CD4-positive, alpha-beta T cell treated with Interleukin-15 for 1 hour (primary cell): ENCODE measurements at regions not wholly inside any gene's neighbourhood (a gene's known extent, or its start where the extent isn't known, plus 50 kb on each side); places are given as distances from the start of the nearest gene placed in this dataset.
A peak's percentile ranks its signal among the peaks of the same experiment; 100 is the strongest.

Experiments used
- DNase-seq: peaks from one replicate; pipeline ENCODE4 v3.0.0-alpha.2; 2020

DNA sequence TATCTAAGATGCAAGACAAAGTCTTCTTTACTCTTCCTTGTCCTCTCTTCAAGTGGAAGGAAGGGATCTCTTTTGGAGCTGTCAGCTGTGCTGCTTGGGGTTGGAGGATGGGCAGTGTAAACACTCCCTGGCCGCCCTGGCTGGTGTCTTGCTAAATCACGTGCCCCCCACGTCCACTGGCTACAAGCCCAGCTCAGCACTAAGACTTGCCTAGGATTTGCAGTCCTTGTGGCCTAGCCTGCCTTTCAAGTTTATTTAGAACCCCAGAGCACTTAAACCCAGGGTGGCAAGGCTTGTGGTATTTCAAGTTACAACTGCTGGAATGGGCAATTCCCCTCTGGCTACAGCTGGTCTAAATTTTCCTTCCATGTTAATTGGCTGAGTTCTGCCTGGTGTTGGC, 272.4 kb upstream of the MYO3A start:
- no peak for DNase-seq

- no peak for DNase-seq
These were observed 267.8 kb upstream of the MYO3A start for GRCh38 chr10:25666276-25666675.

DNA sequence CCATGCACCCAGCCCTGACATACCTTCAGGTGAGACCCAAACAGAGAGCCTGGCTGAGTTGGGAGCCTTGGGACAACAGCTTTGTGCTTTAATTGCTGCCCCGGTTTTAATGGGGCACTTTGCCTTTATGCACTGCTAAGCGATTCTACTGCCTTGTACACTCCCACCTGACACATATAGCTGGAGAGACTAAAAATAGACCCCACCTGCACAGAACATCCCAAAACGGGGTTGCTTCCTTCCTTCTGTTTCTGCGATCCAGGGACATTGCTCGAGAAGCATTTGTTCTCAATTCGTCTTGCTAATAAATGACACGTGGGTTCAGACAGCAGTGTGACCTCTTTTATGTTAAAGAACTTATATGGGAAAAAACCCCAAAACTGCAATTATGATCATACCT, 258.8 kb upstream of the MYO3A start:
- no peak for DNase-seq

- DNase-seq = no peak
These were observed 258.4 kb upstream of the MYO3A start for GRCh38 chr10:25675615-25676014.

- DNase-seq = no peak
These were observed 255.8 kb upstream of the MYO3A start for GRCh38 chr10:25678220-25678619.

DNA sequence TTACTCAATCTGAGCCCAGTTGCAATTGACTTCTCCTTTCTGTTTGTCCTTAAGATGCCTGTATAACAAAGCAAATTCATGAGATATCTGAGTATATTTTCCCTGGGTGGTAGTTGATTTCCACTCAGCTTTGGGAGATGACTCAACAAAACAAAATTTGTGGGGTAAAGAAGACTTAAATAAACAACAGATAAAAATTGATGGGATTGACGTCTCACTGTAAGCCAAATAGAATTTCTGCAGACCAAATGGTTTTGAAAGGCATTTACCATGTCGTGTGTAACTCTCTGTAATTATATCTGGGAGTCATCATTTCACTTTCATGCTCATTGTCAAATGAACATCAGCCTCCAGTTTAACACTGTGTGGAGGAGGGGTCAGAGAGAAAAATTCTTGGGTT, 255.4 kb upstream of the MYO3A start:
- no peak for DNase-seq

DNA sequence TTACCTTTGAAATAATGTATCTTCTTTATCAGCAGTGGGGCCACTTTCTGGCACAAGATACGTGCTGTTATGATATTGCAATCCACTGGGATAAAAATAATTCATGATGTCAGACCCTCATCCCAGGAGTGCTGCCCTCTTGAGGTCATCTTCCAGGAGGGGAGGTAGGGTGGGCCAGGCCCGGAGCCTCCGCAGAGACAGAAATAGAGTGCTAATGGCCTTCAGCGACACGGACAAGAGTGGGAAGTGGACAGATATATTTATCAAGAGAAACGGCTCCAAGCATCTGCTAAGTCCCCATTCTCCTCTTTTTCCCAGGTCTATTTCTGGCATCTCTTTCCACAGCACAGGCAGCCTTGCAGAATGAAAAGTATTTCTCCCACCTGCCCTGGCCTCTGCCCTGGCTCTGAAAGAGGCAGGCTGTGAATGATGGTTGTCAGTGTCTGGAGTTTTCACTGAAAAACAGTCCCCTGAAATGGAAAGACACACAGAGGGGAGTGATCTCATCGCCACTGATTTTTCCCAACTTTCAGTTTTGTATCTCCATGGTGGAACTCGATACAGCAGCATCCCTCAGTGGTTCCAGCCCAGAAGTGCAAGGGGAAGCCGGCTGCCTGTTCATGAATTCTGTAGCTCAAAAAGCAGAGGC, 251.7 kb upstream of the MYO3A start:
- no peak for DNase-seq

DNA sequence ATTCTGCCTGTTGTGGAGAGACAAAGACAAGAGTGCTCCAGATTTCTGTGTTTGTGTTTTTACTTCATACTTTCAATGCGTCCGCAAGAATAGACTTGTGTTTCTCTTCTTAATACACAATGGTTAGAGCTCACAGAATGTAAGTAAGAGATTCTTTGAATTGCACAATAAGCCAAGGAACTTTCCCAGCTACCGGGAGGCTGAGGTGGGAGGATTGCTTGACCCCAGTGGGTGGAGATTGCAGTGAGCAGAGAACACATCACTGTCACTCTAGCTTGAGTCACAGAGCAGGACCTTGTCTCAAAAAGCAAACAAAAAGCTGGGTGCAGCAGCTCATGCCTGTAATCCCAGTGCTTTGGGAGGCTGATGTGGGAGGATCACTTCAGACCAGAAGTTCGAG, 250.7 kb upstream of the MYO3A start:
- no peak for DNase-seq

GRCh38 chr10:25687521-25687920, 246.5 kb upstream of the MYO3A start:
- DNase-seq = no peak

DNA sequence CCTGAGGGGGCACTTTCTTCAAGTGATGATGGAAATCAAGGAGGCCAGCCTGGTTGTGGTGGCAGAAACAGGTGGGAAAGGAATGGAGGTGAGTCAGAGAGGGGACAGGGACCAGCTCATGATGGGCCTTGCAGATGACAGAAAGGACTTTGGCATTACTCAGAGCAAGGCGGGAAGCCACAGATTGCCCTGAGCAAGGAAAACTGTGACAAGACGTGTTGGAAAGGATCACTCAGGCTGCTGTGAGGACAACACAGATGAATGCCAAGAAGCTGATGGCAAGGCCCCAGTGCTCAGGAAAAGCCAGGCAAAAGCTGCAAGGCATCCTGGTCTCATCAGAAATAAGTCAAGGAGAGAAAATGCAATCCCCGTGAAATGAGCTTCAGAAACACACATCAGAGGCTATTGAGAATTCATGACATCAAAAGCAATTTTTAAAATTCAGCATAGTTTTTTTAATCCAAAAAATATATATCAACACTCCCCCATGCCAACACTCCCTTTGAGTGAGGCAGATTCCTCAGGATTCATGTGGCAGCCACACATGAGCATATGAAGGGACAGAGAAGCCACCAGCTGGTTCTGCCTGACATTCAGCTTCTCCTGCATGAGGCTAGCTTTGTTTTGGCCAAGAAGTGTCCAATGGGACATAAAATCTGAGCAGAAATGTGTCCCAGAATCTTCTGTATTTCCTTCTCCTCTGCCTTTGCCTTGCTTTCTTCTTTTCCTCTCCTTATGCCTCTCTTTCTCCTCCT, 244.5 kb upstream of the MYO3A start:
- DNase-seq = no peak

- DNase-seq = no peak
These were observed 241.3 kb upstream of the MYO3A start for GRCh38 chr10:25692761-25693160.

DNA sequence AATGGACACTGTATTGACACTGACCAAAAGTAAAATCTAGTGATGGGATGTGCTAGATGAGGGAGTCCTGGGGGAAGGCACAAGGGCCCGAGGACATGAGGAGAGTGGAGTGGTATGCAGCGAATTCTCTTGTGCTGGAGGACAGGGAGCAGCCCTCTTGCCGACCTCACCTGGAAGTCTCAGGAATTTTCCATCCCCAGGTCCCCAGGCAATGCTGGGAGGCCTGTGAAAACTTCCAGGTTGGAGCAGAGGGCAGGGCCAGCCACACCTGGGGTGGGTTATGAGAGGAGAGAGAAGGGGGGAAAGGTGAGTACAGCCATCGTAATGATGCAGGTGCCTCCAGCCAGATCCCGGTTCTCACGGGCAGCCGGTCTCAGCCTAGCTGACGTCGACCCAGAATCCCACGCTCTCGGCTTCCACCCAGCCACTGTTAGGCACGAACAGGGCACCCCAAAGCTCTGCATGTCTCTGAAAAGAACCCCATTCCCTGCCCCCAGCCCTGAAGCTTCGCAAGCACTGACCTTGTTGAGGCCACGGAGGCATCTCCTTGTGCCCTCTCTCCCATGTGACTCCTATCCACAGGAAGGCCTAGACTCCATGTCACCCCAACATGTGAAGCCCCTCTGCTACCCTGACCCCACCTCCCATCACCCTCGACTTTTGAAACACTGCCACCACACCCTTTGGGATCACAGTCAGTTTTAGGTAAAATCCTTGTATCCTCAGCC, 239.7 kb upstream of the MYO3A start:
- DNase-seq = no peak

DNA sequence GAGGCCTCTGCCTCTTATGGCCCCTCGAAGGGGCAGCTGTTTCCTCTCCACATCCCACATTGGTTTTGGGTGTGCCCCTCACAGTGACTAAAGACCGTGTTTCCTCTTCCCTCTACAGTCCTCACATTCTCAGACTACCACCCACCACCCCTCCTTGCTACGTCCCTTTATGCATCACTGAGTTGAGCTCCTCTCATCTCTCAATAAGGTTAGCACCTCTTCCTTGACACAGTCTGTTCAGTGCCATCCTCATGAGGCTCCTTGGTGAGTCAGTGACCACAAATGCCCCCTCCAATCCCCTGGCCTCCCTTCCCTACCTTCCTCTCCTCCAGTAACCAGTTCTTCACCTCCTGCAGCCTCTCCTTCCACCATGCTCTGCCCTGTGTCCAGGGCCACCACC, 239.1 kb upstream of the MYO3A start:
- DNase-seq = peak; percentile 24

DNA sequence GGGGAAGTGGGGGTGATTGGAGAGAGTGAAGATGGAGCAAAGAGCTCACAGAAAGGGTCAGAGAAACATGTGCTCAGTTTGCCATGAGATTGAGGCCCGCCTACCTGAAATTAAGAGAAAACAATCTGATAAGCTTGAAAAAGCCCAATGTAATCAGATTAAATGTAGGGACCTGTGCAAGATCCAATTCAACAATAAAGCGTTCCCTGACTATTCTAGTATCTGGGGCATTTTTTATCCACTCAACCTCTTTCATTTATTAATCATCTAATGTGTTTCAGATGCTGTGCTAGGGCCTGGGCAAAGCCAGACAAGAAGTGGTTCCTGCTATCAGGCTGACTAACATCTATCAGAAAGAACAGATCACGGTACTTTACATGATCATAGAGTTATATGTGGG, 238.4 kb upstream of the MYO3A start:
- no peak for DNase-seq

DNA sequence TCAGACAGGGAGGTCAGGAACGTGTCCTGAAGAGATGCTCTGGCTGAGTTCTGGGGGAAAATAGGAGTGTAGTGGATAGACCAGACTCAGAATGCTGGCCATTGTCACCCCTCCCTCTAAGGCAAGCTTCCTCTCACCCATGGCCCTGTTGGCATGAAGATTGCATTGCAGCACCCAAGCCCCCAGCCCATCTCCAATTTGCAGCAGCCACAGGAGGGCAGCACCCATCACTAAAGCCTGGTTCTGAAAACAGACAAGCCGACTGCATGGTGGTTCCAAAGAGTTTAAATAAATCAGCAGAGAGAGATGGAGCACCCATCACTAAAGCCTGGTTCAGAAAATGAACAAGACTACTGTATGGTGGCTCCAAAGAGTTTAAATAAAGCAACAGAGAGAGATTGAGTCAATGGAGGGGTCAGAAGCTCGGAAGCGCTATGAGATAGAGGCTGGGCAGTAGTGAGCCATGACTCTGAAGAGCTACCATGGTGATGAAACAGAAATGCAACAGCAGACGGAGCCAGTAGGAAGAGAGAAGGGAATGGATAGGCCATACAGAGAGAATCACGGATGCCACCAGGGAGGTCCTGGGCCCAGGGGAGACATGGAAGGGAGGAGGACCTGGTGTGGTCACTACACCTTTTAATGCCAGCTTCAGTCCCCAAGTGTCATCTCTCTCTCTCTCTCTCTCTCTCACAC, 237.9 kb upstream of the MYO3A start:
- no peak for DNase-seq

DNA sequence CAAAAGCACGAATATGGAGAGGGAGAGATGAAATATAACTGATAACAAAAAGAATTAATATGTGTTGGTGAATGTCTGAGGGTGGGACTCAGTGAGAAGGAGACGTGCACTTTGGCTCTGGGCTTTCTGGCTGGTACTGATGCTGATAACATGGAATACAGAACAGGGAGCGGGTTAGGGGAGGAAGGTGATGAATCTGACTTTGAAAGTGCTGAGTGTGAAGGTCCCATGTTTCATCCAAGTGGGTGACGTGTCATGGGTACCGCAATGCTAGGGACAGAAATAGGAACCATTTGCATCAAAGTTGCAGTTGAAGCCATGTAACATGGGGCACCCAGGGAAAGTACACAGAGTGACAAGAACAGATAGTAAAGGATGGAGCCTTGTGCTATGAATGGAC, 236.6 kb upstream of the MYO3A start:
- DNase-seq = no peak

DNA sequence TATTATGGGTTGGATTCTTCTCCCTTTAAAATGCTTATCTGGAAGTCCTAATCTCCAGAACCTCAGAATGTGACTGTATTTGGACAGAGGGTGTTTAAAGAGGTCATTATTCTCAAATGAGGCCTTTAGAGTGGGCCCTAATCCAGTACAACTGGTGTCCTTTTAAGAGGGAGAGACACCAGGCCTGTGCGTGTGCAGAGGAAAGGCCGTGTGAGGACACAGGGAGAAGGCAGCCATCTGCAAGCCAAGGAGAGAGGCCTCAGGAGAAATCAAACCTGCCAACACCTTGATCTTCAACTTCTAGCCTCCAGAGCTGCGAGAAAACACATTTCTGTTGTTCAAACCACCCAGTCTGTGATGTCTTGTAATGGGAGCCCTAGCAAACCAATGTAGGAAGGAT, 235.4 kb upstream of the MYO3A start:
- no peak for DNase-seq

- DNase-seq = no peak
These were observed 234.4 kb upstream of the MYO3A start for GRCh38 chr10:25699631-25700030.

DNA sequence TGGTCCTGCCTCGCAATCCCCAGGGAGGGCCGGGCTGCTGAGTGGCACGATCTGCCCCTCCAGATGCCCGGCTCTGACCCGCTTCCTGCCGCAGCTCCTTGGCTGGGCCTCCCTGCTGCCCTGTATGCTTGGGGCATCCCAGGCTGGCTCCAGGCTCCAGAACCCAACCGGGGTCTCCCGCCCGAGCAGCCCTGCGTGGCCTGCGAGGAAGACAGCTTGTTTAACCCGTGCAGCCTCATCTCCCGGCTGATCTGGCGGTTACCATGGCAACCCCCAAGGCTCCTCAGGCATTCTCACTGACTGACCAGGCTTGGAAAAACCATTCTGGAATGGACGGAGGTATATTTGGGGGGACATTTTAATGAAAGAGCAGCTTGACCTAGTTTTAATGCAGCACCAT, 232.4 kb upstream of the MYO3A start:
- DNase-seq = no peak

DNA sequence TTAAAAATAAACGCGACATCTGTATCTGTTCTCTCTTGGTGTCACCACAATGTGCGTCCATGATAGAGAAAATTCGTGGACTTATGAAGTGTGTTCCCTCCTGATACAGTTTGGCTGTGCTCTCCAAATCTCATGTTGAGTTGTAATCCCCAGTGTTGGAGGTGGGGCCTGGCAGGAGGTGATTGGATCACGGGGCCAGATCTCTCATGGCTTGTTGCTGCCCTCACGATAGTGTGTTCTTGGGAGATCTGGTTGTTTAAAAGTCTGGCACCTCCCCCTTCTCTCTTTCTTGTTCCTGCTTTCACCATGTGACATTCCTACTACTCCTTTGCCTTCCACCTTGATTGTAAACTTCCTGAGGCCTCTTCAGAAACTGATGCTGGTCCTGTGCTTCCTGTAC, 229.4 kb upstream of the MYO3A start:
- DNase-seq = no peak

- no peak for DNase-seq
These were observed 226.5 kb upstream of the MYO3A start for GRCh38 chr10:25707572-25707971.

DNA sequence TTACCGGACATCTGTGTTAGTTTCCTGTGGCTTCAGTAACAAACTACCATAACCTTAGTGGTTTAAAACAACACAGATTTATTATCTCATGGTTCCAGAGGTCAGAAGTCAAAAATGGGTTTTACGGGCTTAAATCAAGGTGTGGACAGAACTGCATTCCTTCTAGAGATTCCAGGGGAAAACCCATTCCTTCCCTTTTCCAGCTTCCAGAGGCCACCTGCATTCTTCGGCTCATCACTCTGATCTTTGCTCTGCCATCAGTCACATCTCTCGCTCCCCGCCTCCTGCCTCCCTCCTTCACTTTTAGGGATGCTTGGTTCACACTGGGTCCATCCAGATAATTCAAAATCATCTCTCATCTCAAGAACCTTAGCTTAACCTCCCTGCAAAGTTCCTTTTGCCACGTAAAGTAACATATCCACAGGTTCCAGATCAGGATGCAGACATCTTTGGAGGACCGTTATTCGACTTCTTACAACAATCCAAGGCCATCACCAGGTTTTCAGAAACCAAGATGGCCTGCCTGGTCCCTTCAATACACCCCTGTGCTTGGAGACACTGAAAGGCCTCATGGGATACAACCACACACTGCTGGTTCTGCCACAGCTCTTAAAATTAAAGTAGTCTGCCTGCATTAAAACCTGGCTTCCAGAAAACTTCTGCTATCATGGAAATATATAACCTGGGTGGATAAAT, 225.9 kb upstream of the MYO3A start:
- no peak for DNase-seq

DNA sequence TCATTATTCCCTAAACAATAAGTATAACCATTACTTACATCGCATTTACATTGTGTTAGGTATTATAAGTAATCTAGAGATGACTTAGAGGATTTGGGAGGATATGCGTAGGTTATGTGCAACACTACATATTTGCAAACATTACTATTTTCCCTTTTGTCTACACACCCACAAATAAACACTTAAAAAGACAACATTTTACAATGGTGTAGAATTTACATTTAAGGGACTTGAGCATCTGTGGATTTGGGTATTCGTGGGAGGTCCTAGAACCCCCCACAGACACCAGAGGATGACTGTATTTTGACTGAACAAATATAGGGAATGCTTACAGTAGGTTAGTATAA, 220.2 kb upstream of the MYO3A start:
- no peak for DNase-seq
